ENCODE measurements at regions not wholly inside any gene's neighbourhood (a gene's known extent, or its start where the extent isn't known, plus 50 kb on each side); places are given as distances from the start of the nearest gene placed in this dataset.

GRCh38 chr10:88060762-88061161 is 197.3 kb downstream of the PTEN start:
- TF ChIP-seq, protein P1, sequence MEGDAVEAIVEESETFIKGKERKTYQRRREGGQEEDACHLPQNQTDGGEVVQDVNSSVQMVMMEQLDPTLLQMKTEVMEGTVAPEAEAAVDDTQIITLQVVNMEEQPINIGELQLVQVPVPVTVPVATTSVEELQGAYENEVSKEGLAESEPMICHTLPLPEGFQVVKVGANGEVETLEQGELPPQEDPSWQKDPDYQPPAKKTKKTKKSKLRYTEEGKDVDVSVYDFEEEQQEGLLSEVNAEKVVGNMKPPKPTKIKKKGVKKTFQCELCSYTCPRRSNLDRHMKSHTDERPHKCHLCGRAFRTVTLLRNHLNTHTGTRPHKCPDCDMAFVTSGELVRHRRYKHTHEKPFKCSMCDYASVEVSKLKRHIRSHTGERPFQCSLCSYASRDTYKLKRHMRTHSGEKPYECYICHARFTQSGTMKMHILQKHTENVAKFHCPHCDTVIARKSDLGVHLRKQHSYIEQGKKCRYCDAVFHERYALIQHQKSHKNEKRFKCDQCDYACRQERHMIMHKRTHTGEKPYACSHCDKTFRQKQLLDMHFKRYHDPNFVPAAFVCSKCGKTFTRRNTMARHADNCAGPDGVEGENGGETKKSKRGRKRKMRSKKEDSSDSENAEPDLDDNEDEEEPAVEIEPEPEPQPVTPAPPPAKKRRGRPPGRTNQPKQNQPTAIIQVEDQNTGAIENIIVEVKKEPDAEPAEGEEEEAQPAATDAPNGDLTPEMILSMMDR (IDR thresholded peaks at IDR 0.05; ENCODE audit: low read depth, low read length) = no peak
- no peak for TF ChIP-seq POLR2A (IDR thresholded peaks at IDR 0.05; ENCODE audit: extremely low read depth, insufficient read length)

Data from NB4 (cell line).